H9 (cell line): ENCODE measurements at regions not wholly inside any gene's neighbourhood (a gene's known extent, or its start where the extent isn't known, plus 50 kb on each side); places are given as distances from the start of the nearest gene placed in this dataset.

Experiments used
- DNase-seq: peaks from one replicate; pipeline ENCODE4 v3.0.0-alpha.2; 2017
- H2AFZ ChIP-seq: one replicate; pipeline ENCODE4 v1.6.1; 2013; ENCODE audit warnings: mild to moderate bottlenecking, low read length, control low read depth, moderate library complexity
- H2AK5ac ChIP-seq: 2 replicates; pipeline ENCODE4 v1.6.1; 2013; ENCODE audit warnings: low read length, control low read depth, mixed read lengths; ENCODE audit not compliant: insufficient read length
- H2BK120ac ChIP-seq: one replicate; pipeline ENCODE4 v1.6.1; 2013; ENCODE audit warnings: low read depth, mild to moderate bottlenecking, low read length, control low read depth, inconsistent platforms; ENCODE audit not compliant: poor library complexity, severe bottlenecking
- H2BK12ac ChIP-seq: 2 replicates; pipeline ENCODE4 v1.6.1; 2013; ENCODE audit warnings: low read length, control low read depth, mixed read lengths, low read depth; ENCODE audit not compliant: insufficient read length
- H2BK15ac ChIP-seq: 2 replicates; pipeline ENCODE4 v1.6.1; 2013; ENCODE audit warnings: low read depth, low read length, control low read depth
- H2BK20ac ChIP-seq: one replicate; pipeline ENCODE4 v1.6.1; 2013; ENCODE audit warnings: low read depth, mild to moderate bottlenecking, low read length, control low read depth, inconsistent platforms; ENCODE audit not compliant: poor library complexity, severe bottlenecking
- H2BK5ac ChIP-seq: 2 replicates; pipeline ENCODE4 v1.6.1; 2013; ENCODE audit warnings: low read length, control low read depth, mixed read lengths; ENCODE audit not compliant: insufficient read length
- H3K14ac ChIP-seq: 2 replicates; pipeline ENCODE4 v1.6.1; 2013; ENCODE audit warnings: low read length, control low read depth; ENCODE audit not compliant: insufficient read depth
- H3K18ac ChIP-seq: 2 replicates; pipeline ENCODE4 v1.6.1; 2013; ENCODE audit warnings: low read depth, mild to moderate bottlenecking, mixed read lengths, low read length, control low read depth; ENCODE audit not compliant: insufficient read length
- H3K23ac ChIP-seq: 2 replicates; pipeline ENCODE4 v1.6.1; 2013; ENCODE audit warnings: low read length, control low read depth, mixed read lengths, low read depth; ENCODE audit not compliant: insufficient read length
- H3K23me2 ChIP-seq: 2 replicates; pipeline ENCODE4 v1.6.1; 2013; ENCODE audit warnings: low read depth, mild to moderate bottlenecking, mixed read lengths, low read length, control low read depth; ENCODE audit not compliant: insufficient read length, poor library complexity, severe bottlenecking
- H3K27ac ChIP-seq: 2 replicates; pipeline ENCODE4 v1.5.1; 2013; ENCODE audit warnings: low read length, control low read depth, mixed read lengths, low read depth; ENCODE audit not compliant: insufficient read length
- H3K27me3 ChIP-seq: 2 replicates; pipeline ENCODE4 v1.6.1; 2013; ENCODE audit warnings: low read length, control low read depth, inconsistent platforms; ENCODE audit not compliant: insufficient read depth
- H3K4ac ChIP-seq: 2 replicates; pipeline ENCODE4 v1.6.1; 2013; ENCODE audit warnings: low read depth, mild to moderate bottlenecking, control low read depth, inconsistent platforms, low read length, moderate library complexity
- H3K4me1 ChIP-seq: 2 replicates; pipeline ENCODE4 v1.6.1; 2013; ENCODE audit warnings: low read length, control low read depth, inconsistent platforms; ENCODE audit not compliant: insufficient read depth
- H3K4me2 ChIP-seq: 2 replicates; pipeline ENCODE4 v1.6.1; 2013; ENCODE audit warnings: low read length, control low read depth, mixed read lengths; ENCODE audit not compliant: insufficient read length, insufficient read depth
- H3K56ac ChIP-seq: 2 replicates; pipeline ENCODE4 v1.6.1; 2013; ENCODE audit warnings: low read depth, mild to moderate bottlenecking, mixed read lengths, low read length, control low read depth; ENCODE audit not compliant: insufficient read length
- H3K79me1 ChIP-seq: 2 replicates; pipeline ENCODE4 v1.6.1; 2013; ENCODE audit warnings: low read depth, mild to moderate bottlenecking, moderate library complexity, low read length, control low read depth, inconsistent platforms; ENCODE audit not compliant: insufficient read depth, poor library complexity, severe bottlenecking
- H3K79me2 ChIP-seq: 2 replicates; pipeline ENCODE4 v1.6.1; 2013; ENCODE audit warnings: low read length, control low read depth, inconsistent platforms; ENCODE audit not compliant: insufficient read depth
- H3K9ac ChIP-seq: 2 replicates; pipeline ENCODE4 v1.6.1; 2013; ENCODE audit warnings: low read length, control low read depth, mixed read lengths; ENCODE audit not compliant: insufficient read length; ENCODE audit errors: extremely low read depth
- H3K9me3 ChIP-seq: one replicate; pipeline ENCODE4 v1.6.1; 2013; ENCODE audit warnings: low read depth, low read length, inconsistent platforms; ENCODE audit not compliant: control insufficient read depth
- H3T11ph ChIP-seq: one replicate; pipeline ENCODE4 v1.6.1; 2013; ENCODE audit warnings: mild to moderate bottlenecking, low read length, control low read depth, inconsistent platforms
- H4K20me1 ChIP-seq: one replicate; pipeline ENCODE4 v1.6.1; 2013; ENCODE audit not compliant: control insufficient read depth, insufficient read length, insufficient read depth
- H4K5ac ChIP-seq: 2 replicates; pipeline ENCODE4 v1.6.1; 2013; ENCODE audit warnings: low read depth, mild to moderate bottlenecking, mixed read lengths, low read length, control low read depth; ENCODE audit not compliant: insufficient read length
- H4K8ac ChIP-seq: replicated peaks from 2 replicates; pipeline ENCODE4 v1.6.1; 2013; ENCODE audit warnings: low read length, control low read depth, mixed read lengths, low read depth; ENCODE audit not compliant: insufficient read length
- H4K91ac ChIP-seq: 2 replicates; pipeline ENCODE4 v1.6.1; 2013; ENCODE audit warnings: low read depth, mild to moderate bottlenecking, moderate library complexity, mixed read lengths, low read length, control low read depth; ENCODE audit not compliant: insufficient read length
- H3K27ac Mint-ChIP-seq, 3 experiments: 2 replicates in 2 of 3; 3 replicates in 1 of 3; pipeline ENCODE4 v1.8.0; 2020 to 2021; ENCODE audit warnings: mixed read lengths in 3 of 3, mild to moderate bottlenecking in 1 of 3, moderate library complexity in 1 of 3
- H3K27me3 Mint-ChIP-seq: 2 replicates; pipeline ENCODE4 v1.8.0; 2021; ENCODE audit warnings: low read depth, mild to moderate bottlenecking, moderate library complexity, mixed read lengths
- H3K36me3 Mint-ChIP-seq, 3 experiments: 2 replicates in 2 of 3; 3 replicates in 1 of 3; pipeline ENCODE4 v1.8.0; 2020 to 2021; ENCODE audit warnings: low read depth in 3 of 3, mixed read lengths in 3 of 3; ENCODE audit not compliant: insufficient read depth in 1 of 3
- H3K4me1 Mint-ChIP-seq, 2 experiments: 2 replicates each; pipeline ENCODE4 v1.8.0; 2020; ENCODE audit warnings: mixed read lengths in 2 of 2
- H3K4me3 Mint-ChIP-seq, 2 experiments: 2 replicates in 1 of 2; 3 replicates in 1 of 2; pipeline ENCODE4 v1.8.0; 2020 to 2021; ENCODE audit warnings: mild to moderate bottlenecking in 2 of 2, mixed read lengths in 2 of 2, moderate library complexity in 1 of 2
- H3K9me3 Mint-ChIP-seq, 2 experiments: 2 replicates in 1 of 2; 3 replicates in 1 of 2; pipeline ENCODE4 v1.8.0; 2020; ENCODE audit warnings: mild to moderate bottlenecking in 2 of 2, mixed read lengths in 2 of 2, moderate library complexity in 1 of 2
- CTCF ChIP-seq: fragments of 200-600 bp; sonication (generic); conservative IDR thresholded peaks from 3 replicates; pipeline ENCODE4 v1.8.0; 2021; ENCODE audit warnings: antibody characterized with exemption, mild to moderate bottlenecking
- WGBS: extraction: QIAGEN DNeasy Blood & Tissue Kit; methylation state at CpG from one replicate; pipeline ENCODE4 v1.1.7; 2013; ENCODE audit warnings: missing lambda C conversion rate, low lambda C conversion rate, mixed read lengths; ENCODE audit not compliant: insufficient read length; ENCODE audit errors: extremely low coverage; 5-methylcytosine and 5-hydroxymethylcytosine counted together

GRCh38 chr12:41743835-41744234, 400.8 kb downstream of the GXYLT1 start:
- no peak overlapping the region for H2BK15ac ChIP-seq
- H3K79me1 ChIP-seq: no peaks in the 10 kb centered on the region
- Mint-ChIP-seq H3K4me1 (no peaks in the 10 kb centered on the region), H3K36me3 (no peaks in the 10 kb centered on the region; a peak in 2 of 7 replicates), H3K27ac (no peak overlapping the region), H3K4me3 (no peak overlapping the region), H3K27me3 (no peaks in the 10 kb centered on the region), H3K9me3 (peaks cover 0 to 5% of the 10 kb centered on the region in 2 experiments; a peak in 2 of 5 replicates)
- no CpG with 5 or more reads among the region's 4 CpGs for WGBS
- H4K5ac ChIP-seq: no peak overlapping the region
- no peak overlapping the region for H3K23ac ChIP-seq
- H2BK12ac ChIP-seq: no peak overlapping the region
- H3K56ac ChIP-seq: no peak overlapping the region
- DNase-seq: no peak
- no peak overlapping the region for H3K4ac ChIP-seq
- H2AFZ ChIP-seq: no peak overlapping the region
- H3K27me3 ChIP-seq: no peaks in the 10 kb centered on the region
- H3K4me2 ChIP-seq: no peak overlapping the region
- H4K91ac ChIP-seq: no peak overlapping the region
- no peak overlapping the region for H3K27ac ChIP-seq
- H2BK5ac ChIP-seq: no peak overlapping the region
- H2BK120ac ChIP-seq: no peak overlapping the region
- H3K79me2 ChIP-seq: no peaks in the 10 kb centered on the region
- H2BK20ac ChIP-seq: no peak overlapping the region
- H3K4me1 ChIP-seq: no peaks in the 10 kb centered on the region; the same call in 1 of the 2 replicates
- H2AK5ac ChIP-seq: no peak overlapping the region
- H3K18ac ChIP-seq: no peak overlapping the region
- no peak overlapping the region for H3K14ac ChIP-seq
- H4K8ac ChIP-seq: no peak overlapping the region
- no peaks in the 10 kb centered on the region for H3K9me3 ChIP-seq
- H3K9ac ChIP-seq: no peak overlapping the region
- H3K23me2 ChIP-seq: no peaks in the 10 kb centered on the region
- TF ChIP-seq CTCF: no peak
- no peak overlapping the region for H3T11ph ChIP-seq
- H4K20me1 ChIP-seq: no peaks in the 10 kb centered on the region
